ENCODE measurements at regions not wholly inside any gene's neighbourhood (a gene's known extent, or its start where the extent isn't known, plus 50 kb on each side); places are given as distances from the start of the nearest gene placed in this dataset.

DNA sequence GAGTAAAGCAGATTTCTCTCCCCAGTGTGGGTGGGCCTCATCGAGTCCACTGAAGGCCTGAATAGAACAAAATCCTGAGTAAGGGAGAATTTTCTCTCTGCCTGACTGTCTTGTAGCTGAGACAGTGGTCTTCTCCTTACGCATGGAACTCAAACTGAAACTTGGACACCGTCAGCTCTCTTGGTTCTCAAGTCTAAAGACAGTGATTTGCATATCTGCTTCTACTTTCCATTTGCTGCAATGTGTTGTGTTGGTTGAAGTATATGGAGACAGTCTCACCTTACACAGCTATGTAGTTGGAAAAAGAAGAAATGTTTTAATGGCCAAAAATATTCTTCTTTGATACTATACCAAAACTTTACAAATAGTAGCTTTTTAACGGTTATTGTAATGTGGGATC is 160.2 kb upstream of the LMNTD1 start:
- DNase-seq = no peak

DNA sequence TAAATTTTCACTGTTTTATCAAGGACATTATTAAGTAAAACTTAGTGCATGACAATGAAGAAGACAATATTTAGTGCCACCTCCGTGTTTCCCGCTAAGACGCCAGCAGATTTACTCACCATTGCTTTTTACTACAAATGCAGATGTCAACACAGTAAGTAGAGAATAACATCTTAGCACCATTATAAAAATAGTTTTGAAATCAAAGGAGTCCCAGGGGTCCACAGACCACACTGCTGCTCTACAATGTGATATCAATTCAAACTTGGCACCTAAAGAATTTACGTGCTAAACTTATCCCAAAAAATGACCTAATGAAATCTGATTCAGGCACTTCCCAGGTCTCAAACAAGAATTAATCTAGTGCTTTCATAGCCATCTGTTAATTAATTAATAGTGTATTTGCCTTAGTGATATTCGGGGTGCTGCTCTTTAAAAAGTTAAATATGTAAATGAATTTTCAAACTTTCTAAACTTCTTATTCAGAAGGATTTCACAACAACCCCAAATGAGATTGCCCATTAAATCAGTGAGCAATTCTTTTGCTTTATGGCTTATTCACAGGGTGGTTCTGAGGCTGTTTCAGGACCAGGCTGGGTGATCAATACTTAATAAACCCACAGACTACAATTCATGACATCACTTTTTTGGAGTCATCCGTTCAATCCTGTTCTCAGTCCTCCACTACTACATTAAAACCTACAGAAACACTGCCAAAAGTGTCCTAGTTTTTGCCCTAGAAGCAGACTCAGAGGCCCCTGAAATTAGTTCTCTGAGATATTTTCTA is 161.3 kb upstream of the LMNTD1 start:
- peak in 2 of 3 donors; percentile 46 to 80 for DNase-seq

DNA sequence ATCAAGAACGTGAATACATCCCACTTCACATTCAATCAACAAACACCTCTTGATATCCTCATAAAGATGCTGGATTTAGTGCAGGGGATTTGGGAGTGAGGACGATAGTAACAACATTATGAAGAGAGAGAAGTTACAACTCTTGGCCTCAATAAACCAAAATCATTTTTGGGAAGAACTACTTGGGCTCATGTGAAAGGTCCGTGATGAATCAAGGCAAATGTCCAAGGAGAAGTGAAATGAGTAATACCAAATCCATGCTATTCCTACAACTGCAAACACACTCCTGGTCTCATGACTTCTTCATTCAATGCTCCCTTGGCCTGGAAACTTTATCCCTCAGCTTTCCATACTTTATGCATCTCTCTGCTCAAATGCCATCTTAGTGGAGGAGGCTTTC is 162.0 kb upstream of the LMNTD1 start:
- peak in 2 of 3 donors; percentile 62 to 66 for DNase-seq

DNA sequence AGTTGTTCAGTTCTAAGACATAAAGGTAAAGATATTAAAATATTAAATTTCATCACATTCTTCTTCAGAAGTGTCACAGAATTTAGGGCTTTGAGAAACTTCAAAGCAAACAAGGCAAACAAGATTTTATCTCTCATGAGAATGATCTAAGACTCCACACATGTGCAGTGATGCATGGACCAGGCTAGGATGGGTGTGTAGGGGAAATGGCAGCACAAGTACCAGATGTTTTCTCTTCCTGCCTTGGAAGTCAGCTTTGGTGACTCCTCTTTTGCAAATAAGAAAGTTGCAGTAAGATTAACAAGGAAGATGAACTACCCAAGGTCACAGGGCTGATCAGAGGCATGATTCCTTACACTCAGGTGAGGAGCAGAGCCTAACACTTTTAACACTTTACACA is 163.8 kb upstream of the LMNTD1 start:
- DNase-seq = no peak

DNA sequence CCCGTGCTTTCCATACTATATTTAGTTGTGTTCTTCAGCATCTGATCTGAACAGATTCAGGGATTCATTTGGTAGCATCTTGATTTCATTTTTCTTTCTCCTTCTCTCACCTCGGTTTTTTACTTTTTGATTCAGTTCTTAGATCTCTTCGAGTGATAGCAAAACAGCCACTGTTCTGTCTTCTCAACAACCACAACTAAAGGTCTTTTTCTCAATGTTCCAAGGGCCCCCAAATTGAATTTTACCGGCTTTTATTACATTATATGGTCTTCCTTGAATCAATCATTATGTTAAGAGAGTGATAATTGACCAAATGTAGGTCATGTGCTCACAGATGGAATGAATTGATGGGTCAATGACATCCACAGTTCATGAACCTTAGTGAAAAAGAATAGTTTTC is 164.5 kb upstream of the LMNTD1 start:
- DNase-seq = no peak

DNA sequence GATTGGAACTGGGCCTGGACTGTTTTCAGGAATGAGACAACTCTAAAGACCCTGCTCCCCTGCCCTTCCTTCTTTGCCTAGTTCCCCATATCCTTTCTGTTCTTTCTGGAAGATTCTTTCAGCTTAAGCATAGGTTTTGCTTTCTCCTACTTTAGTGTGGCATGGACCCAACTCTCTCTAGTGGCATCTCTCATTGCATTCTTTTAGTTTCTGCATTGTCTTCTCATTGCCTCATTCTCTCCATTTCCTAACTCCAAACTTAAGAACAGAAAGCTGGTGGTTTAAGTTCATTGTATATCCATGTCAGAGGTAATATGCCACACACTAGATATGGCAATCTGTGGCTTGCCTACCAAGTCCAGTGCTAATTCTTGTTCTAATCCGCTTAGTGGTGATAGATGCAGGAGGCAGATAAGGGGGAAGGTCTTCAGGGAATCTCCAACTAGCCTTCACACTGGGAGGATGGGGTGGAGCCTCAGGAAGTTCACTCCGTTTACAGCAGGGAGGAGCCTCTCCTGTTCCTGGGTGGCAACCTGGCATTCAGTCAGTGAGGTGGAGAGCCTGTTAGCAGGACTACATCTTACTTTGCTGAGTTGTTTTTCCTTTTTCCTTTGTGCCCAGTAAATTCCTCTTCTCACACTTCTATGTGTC is 165.1 kb upstream of the LMNTD1 start:
- DNase-seq = no peak

DNA sequence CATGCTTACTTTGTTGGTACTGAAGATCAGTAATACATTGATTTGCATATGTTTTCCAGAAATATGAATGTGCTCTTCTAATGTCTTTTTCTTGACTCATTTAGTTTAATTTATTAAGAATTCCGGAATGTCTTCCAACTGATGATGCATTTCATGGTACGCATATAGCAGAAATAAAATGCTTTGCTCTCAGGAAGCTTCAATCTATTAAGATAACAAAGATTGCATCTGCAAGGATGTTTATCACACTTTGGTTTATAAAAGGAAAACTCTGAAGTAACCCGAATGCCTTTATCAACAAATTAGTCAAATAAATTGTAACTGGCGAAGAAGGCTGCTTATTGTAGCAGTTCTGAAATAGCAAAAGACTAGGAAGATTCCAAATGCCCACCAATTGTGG is 166.4 kb upstream of the LMNTD1 start:
- DNase-seq = no peak

DNA sequence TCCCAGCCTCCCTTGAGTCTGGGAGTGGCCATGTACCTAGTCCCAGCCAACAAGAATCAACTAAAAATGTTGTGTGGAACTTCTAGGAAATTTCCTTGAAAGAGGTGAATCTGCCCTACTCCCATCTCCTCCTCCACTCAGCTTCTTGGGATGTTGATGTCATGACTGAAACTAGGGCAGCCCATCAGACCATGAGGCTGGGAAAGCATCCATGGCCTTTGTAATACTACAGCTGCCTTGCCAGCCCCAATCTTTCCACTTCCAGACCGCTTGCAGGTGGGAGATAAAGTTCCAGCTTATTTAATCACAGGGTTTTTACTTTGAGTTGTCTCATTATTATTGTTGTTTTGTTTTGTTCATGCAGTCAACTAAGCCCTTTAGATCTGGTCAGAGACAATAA is 170.3 kb upstream of the LMNTD1 start:
- DNase-seq = peak; percentile 59 to 80 (median 60)

DNA sequence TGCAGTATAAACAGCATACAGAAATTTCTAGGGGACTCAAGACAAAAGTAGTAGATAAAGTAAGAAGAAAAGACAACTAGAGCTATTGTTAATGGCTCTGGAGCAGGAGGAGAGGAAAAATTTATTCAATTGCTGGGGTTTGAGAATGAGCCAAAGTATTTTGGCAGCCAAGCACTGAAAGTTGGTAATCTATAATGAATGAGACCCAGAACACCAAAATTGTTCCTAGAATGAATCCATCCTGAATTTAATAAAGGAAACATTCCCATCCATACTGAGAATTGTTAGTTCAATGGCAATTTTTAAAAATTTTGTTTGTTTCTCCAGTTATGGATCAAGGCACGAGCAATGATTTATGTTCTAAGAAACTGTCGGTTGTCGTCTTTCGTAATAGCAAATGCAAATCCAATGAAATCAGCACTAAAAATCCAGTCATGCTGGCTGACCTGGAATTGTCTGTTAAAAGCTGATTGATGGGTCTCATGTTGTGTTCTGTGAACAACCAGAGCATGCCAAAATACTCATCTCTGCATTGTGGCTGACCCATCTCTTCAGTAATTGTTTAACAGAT is 170.9 kb upstream of the LMNTD1 start:
- DNase-seq = peak; percentile 85 to 93 (median 86)

DNA sequence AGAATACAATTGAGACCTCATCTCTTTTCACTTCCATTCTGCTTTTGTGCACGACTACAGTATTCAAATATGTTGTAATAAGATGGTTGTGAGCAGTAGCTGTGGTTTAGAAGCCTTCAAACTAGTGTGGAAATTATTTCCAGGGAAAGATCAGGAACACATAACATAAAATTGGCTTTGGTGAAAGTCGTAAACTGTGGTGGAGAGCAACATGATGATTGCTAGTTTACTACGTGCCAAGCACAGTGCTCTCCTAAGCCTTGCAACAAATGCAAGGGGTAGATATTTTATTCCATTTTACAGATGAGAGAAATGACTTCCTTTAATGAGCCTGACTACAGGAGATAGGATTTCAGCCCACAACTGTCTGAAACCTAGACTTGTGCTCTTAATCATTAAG is 172.4 kb upstream of the LMNTD1 start:
- DNase-seq = peak; percentile 56 to 89 (median 58)

DNA sequence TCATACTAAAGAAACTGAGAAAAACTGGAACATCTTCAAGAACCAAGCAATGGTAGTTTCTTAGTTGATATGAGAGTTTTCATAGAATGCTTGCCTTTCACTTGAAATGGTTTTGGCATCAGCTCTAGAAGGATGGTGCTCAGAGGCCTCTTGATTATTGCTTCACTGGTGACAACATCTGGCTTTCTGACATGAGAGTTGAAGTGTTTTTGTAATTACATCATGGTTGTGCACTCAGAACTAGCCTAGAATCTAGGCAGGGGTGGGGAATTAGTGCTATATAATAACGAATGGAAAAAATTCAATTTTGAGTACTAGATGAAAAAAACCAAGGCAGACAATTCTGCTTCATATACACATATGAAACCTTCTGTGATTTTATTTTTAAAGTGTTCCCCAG is 172.8 kb upstream of the LMNTD1 start:
- peak; percentile 84 to 95 (median 88) for DNase-seq

DNA sequence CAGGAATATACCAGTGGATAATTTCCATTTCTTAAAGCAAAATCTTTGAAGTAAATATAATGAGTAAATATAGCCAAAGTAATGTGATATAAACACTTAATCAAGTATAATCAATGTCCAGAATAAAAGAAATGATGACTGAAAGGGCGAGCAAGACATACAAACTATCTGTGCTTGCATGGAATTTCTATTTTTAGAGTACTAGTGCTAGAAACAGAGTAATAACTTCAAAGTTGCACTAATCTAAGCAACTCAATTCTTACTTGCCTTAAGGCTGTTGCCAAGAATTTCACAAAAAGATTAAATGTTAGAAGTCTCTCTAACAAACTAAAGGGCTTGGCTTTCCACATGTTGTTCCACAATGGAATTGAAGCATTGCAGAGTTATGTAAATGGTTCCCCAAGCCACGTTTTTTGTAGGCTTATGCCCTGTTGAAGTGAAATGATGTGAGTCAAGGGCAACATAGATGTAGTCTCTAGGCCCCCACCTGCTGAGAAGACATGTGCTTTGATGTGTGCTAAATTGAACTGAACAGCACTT is 175.0 kb upstream of the LMNTD1 start:
- DNase-seq = no peak

DNA sequence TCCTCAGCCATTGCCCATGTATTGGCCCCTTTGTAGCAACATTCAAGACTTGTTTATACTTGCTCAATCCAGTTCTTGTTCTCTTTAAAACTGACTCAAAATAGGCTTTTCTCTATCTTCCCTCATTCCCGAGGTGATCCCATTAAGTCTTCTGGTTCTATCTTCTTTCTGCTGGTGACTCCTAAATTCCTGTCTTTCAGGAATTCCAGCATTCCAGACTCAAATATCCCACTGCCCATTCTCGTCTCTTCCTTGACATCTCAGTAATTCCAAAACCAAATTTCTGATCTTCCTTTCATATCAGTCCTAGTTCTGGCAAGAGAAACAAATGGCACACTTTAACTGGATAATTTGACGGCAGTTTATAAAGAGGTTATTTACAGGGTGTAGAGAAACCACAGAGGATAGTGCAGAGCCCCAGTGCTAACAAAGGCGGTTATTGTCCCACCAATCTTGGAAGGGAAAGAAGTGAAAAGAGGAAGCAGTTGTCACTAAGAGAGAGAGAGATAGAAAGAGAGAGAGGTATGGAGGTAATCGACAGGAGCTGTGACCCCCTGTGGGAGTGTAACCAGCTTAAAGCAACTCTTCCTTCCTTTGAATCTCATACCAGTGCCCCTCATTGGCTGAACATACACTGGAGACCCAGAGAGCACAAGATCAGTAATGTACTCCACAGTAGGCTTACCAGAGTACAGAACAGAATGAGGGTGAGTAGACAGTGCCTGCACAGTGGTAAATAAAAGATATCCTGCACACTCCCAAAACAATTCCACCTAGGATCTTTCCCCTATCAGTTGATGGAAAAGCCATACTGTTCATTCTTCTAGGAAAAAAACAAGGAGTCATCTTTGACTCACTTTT is 177.6 kb upstream of the LMNTD1 start:
- DNase-seq = no peak

DNA sequence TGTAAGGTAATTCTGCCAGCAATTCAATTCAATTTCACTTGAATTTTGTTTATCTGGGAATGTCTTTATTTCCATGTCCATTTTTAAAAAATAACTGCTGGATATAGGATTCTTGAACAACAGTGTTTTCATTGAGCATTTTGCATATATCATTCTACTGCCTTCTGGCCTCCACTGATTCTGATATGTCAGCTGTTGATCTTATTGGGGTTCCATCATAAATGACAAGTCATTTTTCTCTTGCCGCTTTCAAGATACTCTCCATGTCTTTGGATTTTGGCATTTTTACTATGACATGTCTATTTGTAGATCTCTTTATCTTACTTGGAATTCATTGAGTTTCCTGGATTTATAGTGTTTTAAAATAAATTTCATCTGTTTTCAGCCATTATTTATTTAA is 180.5 kb upstream of the LMNTD1 start:
- no peak for DNase-seq

DNA sequence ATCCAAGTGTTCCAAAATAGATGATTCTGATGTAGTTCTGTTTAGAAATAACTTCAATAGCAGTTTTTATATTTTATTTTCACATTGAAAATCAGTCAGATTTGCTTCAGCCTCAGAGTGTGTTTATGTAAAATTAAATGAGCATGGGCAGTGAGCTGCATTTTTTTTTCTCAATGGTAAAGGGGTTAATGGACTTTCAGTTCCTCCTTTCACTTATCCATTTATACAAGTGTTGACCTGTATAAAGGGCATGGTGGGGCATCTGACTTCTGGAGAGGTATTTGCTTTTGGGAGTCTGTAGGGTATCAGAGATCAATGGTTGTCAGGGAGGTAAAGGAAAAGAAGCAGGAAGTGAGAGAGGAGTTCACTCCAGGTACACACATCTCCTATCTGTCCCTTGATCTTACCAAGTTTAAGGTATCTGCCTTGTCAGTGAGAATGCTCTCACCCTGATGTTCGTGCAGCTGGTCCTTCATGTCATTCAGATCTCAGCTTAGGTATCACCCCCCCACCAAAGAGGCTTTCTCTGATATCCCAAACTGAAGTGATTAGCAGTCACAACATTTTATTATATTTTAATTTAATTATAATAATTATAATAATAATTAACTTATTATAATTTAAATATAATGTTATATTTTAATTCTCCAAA is 181.6 kb upstream of the LMNTD1 start:
- DNase-seq = no peak

DNA sequence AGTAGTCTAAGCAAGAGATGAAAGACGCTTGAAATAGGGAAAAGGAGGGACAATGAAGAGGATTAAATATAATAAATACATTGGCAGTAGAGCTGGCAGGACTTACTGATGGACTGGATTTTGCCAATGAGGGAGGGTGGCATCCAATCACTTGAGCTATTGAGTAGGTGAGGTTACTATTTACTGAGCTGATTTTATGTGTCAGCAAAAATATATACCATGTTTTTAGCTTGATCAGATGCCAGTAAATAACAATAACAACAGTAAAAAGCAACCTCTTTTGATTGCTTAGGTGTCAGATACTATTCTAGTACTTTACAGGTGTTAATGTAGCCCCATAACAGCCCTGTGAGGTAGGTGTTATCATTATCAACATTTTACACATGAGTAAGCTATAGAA is 187.5 kb upstream of the LMNTD1 start:
- no peak for DNase-seq

DNA sequence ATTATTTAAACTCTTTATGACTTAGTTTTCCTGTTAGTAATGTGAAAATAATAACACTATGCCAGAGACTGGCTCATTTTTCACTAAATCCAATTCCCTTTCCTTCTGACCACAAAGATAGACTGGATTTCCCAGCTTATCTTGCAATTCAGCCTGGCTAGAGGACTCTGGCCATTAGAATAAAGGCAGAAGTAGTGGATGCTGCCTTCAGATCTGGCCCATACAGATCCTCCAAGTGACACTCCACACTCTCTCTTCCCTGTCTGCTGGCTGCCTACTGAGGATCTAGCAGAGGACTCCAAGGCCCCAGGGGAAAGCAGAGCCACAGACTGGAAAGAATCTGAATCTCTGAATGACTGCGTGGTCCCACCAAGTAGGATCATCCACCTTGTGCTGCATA is 188.8 kb upstream of the LMNTD1 start:
- no peak for DNase-seq

DNA sequence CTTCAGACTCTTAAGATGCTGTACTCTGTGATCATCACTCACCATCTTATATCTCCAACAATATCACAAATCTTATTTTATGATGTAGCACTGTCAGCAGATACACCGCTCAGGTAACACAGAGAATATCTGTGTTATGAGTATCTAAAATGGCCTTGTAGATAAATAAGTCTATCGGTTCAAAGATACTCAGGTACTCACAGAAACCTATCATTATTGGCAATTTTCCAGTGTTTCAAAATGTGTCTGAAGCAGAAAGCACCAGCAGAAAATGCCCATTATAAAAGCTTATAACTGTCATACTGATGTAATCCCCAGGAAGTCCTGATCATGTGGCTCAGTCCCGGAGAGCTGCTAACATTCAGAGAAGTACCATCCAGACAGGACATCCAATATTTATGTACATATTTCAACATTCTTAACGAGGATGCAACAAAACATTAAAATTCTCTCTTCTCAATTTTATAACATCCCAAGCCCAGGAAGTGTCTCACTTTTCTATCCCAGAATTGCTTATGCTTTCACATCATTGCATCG is 190.7 kb upstream of the LMNTD1 start:
- no peak for DNase-seq

DNA sequence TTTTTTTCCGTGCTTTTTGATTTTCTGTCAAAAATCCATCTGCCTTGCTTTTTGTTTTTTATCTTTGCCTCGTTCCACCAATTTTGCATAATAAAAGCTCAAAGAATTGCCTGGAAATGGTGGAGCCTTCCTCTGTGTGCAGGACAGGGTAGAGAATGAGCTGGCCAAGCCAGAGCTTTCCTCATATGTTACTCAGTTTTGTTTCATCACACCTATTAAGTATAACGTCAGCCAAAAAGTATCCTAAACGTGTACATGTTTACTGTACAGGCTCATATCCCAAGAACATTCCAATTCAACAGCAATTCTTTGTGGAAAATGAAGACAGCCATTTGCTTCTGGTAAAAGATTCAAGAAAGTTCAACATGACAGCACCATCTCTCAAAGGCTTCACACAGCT is 191.2 kb upstream of the LMNTD1 start:
- DNase-seq = no peak

DNA sequence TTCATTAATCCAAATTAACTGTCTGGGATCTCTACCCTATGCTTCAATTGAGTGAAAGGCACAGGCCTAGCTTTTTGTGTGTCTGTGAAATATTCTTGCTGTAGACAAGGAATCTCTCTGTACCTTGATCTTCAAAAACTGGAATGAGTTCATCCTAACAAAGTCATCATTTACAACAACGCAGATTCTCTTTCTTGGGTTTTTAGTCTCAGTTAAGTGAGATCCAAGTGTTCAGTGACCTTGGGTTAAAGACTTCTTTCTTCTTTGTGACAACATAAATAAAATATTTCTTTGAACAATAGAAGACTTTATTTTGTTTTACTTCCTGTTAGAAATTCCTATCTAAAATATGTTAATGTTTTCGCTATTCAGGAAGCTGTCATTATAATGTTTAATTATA is 192.2 kb upstream of the LMNTD1 start:
- DNase-seq = no peak

DNA sequence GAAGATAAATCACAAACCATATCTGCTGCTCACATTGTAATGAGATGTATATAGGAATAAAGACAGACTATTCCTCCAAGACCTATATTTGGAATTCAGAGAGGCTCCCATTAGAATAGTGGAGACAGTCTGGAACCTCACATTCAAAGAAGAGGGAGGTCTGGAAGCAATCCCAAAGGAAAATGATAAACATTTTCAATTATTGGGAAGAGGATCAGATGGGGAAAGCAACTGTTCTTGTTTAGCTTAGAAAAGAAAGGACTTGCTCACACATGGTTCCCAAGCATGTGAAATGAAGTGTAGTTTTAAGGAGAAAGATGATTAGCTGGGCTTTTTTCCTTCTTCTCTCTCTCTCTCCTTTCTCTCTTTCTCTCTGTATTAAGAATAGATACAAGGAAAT is 193.0 kb upstream of the LMNTD1 start:
- DNase-seq = no peak
